NCI-H510A (cell line): ENCODE measurements at regions not wholly inside any gene's neighbourhood (a gene's known extent, or its start where the extent isn't known, plus 50 kb on each side); places are given as distances from the start of the nearest gene placed in this dataset.

Experiments used
- DNase-seq: peaks from one replicate; lab custom pipeline; 2025; lab: John Stamatoyannopoulos, UW

DNA sequence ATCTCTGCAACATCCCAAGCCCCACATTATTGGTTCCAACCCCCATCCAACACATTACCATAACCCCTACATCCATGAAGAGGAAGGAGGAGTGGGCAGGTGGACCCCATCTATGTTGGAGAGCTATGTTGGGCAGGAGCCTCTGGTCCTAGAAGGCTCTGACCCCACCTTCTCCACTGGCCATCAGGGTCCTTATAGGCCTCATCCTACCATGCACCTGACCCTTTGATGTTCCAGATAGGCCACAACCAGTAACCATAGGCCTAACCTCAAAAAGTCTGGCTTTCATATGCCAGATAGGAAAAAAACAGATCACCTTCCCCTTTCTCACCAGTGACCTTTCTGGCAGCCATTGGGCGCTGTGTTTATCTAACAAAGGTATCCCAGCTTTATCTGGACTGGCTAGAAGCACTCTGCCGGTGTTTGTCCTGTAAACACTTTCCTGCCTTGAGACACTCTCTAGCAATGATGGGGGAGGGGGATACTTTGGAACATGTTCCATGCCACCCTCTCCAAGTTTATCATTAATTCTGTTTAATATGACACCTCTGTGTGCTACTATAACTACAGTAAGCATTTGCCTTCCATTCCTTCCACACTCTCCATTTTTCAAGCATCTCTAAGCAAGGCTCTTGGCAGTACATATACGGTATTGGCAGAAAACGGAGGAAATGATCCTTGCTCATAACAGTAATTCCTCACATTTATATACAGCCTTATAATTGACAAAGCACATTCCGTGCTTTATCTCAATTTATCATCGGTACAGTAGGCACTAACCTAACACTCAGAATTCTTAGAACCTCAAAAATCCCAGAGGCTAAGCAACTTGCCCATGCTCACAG is 377.1 kb downstream of the VPS13C start:
- DNase-seq: no peak

DNA sequence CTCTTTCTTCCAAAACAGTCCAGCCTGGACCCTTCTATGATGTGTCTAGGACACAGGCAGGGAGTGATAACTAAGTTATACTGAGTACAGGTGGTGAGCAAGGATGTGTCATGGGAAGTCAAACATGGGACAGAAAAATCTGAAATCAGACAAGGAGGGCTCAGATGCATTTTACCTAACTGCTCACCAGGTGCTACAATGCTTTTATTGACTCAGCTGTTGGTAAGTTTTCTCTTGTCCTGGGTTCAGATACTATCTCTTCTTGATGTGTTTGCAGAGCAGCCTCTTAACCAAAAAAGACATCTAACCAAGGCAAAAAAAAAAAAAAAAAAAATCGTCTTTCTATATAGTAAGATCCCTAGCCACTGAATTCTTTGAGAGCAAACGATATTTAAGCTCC is 378.6 kb downstream of the VPS13C start:
- no peak for DNase-seq

DNA sequence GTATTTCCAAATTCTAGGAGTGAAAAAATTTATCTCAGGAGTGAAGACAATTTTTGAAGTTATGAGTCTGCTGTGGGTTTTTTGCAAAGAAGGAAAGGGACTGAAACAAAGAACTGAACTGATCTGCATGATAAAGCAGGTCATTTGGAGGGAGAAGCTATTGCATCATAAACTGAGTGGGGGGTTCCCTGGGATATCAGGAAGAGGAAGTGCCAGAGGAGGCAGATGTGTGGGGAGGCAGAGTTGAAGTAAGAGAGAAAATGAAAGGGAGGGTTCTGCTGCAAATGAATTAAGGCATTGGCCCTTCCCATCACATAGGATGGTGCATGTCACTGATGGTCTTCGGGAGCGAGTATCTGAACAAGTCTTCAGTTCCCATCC is 379.2 kb downstream of the VPS13C start:
- DNase-seq: no peak

DNA sequence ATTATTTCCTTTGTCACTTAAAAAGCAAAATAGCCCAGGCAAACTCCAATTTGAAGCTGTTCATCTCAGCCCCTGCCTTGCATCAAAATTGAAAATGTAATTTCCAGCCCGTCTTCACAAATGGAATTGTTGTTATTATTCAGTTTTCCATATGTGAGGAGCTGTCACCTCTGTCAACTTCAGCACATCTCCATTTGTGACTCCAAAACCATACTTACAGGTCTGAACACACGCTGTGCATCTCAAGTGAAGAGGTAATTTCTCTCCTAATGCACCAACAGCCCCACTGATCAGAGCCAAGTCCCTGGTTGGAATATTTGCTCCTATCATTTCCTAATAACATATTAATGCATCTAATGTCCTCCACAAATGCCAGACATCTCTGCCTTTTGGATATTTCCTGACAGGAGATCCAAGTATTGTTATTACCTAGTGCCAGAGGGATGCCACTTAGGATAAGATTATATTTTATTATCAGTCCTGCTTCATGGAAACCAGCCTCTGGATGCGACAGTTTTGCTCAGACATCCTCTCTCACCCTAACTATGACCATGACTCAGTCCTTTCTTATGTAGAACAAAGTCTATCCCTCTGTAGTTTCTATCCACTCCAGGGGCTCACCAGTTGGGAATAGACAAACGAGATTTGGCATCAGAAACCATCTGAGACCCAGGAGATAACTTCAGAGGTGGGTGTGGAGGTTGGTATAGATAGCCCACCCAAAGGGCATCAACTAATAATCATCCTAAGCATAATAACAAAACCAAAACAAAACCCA is 379.8 kb downstream of the VPS13C start:
- DNase-seq: no peak

DNA sequence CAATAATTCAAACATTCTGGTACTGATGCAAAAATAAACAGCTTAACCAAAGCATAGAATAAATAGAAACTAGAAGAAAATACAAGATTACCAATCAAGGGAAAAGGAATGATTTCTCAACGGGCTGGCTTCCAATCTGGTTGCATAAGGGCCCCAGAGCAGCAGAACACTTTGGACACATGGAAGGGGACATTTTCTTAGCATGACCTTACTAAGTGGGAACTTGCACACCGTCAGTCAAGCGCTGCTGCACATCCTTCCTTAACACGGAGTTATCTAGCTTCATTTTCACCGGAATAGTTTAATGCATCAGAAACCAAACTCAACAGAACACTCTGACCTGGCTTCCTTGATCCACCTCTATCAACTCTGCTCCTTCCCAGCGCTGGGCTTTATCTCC is 388.5 kb downstream of the VPS13C start:
- DNase-seq: no peak

DNA sequence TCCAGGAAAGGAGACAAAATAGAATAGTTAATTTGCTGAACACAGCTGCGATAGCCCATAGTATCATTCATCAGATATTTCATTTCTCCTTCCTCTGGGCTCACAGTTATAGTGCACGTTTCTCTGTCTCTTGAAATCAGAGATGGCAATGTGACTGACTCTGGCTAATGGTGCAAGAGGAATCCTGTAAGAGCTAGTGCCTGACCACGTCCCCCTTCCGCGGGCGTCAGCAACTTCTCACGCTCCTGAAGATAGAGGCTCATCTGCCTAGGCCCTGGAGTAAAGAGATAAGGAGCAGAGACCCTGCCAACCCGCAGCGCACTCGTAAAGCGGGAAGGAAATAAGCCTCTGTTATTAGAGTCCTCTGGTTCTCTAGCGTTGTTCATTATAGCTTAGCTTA is 391.8 kb downstream of the VPS13C start:
- no peak for DNase-seq

DNA sequence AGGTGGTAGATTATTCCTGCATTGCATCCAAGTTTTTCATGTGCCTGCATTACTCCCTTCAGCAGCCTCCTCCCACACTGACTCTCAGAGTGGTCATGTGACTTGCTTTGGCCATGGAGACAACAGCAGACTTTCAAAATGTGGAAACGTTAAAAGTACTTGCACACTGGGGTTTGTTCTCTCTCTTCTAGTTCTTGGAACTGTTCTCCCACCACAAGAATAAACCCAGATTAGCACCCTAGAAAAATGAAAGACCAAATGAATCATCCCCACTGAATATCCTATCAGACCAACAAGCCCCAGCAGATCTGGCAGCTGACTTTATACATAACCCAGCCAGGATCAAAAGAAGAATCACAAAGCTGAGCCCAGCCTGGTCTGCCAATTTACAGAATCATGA is 398.5 kb downstream of the VPS13C start:
- DNase-seq: no peak

DNA sequence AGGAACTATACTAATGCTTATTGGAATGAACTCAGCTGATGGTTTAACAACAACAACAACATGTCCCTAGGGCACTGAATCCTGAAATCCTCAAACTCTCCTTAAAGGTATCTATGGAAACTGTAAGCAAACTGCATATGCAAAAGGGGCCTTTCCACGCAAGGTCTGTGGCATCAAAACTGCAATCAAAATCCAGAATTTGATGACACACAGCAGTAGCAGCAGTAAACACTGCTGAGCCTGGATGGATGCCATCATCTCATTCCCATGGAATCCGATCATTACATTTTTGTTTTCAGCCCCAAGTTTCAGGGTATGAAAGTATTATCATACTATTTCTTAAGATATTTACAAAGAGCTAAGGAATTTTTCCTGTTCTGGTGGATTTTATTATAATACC is 399.7 kb downstream of the VPS13C start:
- DNase-seq: no peak

DNA sequence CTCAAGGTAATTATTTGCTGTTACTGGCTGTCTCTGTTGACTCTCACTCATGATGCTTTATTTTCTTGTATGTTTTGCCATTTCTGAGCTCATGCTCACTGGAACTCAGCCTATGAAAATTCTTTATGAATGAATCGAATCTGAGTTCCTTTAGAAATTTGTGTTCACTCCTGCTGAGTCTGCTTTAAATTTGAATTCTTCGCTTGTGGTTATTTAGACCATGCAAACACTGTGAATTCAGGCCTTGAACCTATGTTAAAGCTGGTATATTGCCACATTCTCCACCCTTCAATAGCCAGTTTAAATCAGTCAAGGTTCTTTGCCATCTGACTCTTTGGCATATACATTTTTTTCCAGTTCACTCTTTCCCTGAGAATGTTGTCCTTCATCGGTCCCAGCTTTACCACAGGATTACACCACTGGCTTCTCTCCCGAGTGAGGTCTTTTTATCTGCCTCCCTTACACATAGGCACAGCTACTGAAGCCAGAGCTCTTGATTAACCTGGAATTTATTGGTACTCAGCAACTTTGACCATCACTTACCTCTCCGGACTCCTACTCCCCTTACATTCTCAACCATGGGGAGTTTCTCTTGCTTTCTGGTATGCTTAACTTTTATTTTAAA is 400.6 kb downstream of the VPS13C start:
- no peak for DNase-seq

DNA sequence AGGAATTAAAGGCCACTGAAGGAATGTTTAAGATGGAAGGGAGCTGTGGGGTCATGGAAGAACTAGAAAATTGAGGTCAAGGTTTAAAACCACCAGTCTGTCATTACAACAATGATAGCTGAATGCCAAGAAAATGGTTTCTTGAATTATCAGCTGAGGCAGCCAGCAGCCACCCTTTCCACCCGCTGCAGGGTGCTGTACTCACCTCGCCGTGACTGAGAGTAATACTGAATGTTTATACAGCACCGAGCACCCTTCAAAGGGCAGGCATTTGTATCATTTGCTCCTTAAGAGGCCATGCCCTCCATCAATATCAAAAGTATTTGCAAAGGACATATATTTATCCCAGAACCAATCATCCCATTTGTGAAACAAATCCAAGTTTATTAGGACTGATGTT is 402.8 kb downstream of the VPS13C start:
- DNase-seq: no peak

DNA sequence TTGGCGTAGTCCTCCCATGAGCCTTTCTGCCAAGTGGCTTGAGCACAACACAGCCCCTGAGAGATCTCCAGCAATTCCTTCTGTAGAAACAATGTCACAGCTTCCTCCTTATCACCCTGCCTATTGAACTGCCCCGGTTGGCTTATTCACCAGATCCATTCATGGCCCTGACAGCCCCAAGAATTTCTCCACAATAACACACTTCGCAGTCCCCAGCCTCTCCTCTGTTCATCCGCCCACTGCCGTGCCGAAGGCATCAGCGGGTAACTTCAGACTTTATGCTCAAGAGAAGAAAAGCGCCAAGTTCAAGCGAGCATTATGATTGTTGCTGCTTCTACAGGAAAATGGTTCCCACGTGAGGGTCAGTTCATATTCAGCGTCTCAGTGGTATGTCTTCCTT is 403.9 kb downstream of the VPS13C start:
- DNase-seq: no peak

DNA sequence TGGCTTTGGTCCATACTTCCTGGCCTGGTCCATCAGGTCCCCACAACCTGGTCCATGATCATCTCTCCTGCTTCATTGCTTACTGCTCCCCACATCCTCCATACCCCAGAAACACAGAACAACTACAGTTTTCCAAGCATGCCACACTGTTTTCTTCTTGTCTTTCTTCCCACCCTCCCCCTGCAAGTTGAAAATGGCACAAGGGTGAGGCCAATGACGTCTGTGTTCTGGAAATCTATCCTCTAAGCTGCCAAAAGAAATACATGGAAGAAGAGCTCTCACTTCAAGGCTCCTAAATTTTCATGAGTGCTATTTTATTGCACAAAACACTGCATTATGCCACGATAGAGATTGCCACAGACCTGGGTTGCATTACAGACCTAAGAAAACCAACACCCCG is 404.4 kb downstream of the VPS13C start:
- DNase-seq: no peak

DNA sequence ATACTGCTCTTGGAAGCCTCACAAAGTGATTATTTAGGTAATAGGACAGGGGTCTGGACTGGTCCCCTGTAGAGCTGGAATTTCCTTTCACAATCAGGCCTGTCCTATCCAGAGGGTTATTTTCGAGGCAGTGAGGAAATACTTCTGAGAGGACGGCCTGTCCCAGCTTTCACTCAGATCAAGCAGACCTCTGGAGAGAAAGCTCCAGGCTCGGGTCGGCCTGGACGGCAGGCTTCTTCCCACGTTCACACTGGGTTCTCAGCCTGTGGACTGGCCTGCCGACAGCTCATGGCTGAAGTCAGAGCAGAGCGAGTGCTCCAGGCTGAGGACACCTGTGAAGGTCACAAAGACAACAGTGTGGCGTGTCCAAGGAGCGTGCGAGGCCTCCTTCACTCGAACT is 405.3 kb downstream of the VPS13C start:
- DNase-seq: no peak

DNA sequence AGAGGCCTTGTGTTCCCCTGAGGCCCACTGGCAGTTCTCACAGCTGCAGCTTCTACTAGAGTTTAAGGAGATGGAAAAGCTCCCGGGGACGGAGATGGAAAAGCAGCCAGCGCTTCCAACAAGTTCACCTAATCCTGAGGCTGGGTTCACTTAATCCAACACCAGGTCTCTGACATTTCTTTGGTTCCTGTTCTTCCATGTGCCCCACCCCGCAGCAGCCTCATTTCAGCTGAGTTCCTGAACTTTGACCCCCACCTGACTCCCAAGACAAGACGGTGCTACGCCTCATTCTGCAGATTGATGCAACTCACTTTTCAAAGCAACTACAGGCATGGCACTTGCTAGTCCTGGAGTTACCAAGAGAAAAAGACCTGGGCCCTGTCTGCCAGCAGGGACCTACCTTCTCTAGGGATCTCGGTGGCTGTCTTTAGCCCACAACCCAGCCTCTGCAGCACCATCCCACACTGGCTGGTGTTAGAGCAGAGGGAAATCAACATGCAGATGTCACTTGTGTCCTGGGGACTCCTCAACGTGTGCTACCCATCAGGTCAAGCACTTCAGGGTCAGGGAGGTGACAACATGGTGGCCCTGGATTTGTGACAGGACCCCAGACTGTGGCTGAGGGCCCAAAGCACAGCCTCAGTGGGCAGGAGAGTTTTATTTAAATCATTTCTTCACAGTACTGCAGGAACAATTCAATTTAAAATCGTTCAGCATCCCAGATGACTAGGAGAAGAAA is 406.1 kb downstream of the VPS13C start:
- DNase-seq: no peak

DNA sequence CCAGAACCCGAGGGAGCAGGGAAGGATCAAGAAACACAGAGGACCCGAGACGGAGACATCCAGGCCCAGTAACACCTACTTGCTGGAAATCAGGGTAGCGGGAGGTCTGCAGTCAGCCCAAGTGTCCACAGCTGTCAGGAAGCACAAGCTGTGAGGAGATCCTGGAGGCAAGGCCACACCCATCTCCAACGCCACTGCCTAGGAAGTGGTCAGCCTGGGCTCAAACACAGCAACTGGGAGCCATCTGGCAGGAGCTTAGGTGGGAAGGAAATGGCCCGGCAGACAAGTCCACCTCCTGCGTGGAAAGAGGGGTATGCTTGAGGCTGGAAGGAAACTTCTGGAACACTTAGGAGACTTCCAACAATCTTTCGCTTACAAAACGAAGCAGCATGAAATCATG is 407.1 kb downstream of the VPS13C start:
- DNase-seq: no peak

DNA sequence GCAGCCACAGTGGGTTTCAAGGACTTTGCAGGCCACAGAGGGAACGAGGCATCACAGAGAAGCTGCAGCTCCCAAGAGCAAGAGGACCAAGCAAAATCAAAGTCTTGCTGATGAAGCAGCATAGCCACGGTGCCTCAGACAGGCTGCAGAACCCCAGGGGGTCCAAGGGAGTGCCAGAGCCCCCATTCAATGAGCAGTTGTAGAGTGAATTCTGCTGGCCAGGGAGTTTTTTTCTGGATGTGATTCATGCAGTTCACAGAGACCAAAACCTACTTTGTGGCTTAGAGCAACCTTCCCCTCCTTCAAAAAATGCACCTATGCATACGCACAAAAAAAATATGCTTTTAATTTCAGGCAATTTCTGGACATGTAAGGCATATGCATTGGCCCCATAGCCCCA is 409.0 kb downstream of the VPS13C start:
- no peak for DNase-seq

DNA sequence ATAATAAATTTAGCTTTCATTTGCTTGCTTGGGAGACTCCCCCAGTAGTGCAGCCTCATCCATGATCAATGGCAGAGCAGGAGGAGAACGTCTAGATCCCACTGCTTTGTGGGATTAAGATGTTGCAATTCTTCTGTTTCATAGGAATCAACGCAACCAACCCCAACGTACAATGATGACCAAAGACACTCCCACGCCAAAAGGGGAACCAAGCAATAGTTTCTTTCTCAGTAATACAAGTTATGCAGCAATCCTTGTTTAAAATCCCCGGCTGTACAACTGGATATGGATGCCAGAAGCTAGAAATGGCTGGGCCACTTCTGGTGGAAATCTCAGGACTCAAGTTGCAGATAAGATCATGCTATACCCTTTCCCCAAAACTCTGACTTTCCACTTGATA is 411.2 kb downstream of the VPS13C start:
- DNase-seq: no peak

DNA sequence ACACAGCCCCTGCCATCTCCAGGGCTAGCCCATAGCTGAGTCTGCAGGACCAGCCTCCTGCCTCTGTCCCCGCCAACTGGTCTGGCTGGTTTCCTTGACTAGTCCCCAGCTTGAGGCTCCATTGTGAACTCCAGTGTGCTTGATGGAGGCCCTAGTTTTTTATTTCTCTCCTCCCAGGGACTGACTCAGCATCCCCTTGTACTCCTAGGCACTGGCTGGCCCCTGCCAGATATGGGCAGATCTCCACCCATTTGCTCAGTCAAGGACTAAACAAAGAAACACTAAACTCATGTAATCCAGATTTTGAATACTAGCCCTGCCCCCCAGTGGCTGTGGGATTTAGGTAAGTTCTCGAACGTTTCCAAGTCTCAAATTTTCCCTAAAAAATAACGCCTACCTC is 415.4 kb upstream of the RORA start:
- no peak for DNase-seq

DNA sequence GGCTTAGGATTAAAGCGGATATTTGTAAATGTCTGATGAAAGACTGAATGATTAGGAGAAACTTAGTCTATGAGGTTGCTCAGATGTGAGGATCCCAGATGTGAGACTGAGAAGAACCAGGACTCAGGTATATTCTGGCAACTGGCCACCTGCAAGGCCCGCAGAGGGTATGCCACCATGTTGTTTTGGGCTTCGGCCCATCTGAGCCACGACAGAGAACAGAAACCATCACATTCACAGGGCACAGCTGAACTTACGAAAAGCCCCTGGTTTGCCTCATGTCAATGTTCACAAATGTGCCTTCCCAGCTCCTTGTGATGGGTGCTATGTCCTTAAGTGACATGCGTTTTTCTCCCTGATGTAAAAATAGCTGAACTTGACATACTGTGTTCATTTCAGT is 412.5 kb upstream of the RORA start:
- DNase-seq: no peak

DNA sequence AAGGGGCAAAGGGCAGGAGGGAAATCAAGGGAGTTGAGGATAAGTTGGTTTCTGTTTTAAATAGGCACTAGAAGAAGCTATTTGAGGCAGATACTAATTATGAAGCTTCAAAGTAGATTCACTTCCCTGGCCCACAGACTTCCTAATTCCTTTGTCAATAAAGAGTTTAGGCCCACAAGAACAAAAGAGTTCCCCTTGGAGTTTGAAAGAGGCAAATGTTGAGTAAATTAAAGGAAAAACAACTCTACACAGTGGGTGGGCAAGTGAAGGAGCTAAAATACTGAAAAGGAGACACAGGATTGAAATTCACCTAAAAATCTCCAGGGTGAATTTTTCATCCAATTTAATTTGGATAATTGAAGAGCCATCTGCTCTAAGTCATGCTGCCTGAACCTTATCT is 411.7 kb upstream of the RORA start:
- no peak for DNase-seq

DNA sequence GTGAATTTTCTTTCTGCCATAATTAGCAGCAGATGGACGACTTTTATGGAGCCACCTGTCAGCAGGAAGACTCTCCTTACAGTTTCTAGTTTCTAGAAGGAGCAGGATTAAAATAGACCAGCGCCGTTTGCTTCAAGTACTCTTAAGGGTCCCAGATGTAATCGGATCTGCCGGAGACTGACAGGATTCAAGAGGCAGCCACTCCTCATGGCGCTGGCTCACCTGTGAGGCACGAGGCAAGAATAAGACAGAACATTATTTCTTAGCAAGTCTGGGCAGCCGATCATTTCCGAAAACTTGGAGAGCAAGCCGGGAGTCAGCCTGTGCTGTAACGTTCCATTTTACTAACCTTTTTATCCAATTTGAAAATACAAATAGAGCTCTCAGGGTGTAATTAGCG is 410.4 kb upstream of the RORA start:
- DNase-seq: no peak

DNA sequence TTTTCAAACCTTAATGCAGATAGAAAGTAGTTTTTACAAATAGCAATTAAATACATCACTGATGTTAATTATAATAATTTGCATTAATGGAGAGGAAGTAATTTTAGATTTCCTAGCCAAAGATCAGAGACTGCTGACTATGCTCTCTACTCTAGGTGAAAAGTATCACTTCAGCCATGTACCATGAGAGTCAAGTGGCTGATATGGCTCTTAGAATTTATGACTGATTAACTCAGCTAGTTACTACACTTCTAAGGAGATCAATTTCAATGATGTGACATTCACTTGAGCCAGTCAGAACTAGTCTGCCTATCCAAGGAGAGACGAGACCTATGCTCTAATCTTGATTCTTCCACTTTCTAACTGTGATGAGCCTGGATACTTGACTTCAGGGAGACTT is 405.7 kb upstream of the RORA start:
- no peak for DNase-seq

DNA sequence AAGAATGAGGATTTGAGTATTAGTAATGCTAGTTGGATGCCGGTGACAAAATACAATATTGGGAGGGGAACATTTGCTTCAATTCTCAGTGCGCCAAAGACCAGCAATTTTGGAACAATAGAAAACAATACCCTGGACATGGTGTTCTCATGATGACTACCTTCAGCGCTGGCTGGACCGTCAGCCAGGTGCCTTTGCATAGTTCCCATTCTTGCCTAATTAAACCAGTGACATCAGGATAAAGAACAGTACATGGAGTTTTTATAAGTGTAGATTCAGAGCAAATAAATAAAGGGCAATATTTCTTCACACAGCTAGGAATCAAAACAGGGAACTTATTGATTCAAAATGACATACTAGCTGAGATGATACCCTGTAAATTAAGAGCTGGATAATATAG is 404.8 kb upstream of the RORA start:
- DNase-seq: no peak
